OCI-LY3 (cell line): ENCODE measurements at regions not wholly inside any gene's neighbourhood (a gene's known extent, or its start where the extent isn't known, plus 50 kb on each side); places are given as distances from the start of the nearest gene placed in this dataset.

Experiments used
- H2AFZ ChIP-seq: fragments of 200-600, 300-600 bp; shearing (Covaris generic); 2 replicates; pipeline ENCODE4 v1.6.0; 2014; ENCODE audit warnings: antibody characterized with exemption, low read depth, low read length
- H3K27ac ChIP-seq: fragments of 200-600, 300-600 bp; sonication (generic); 2 replicates; pipeline ENCODE4 v1.5.1; 2014; ENCODE audit warnings: mild to moderate bottlenecking, low read length, moderate library complexity, mixed read lengths
- H3K27me3 ChIP-seq: fragments of 200-600, 300-600 bp; sonication (generic); 2 replicates; pipeline ENCODE4 v1.6.1; 2014; ENCODE audit warnings: low read depth, low read length, mixed read lengths
- H3K36me3 ChIP-seq: fragments of 200-600, 300-600 bp; sonication (generic); replicated peaks from 2 replicates; pipeline ENCODE3; 2014; ENCODE audit warnings: low read depth, low read length, mixed read lengths
- H3K4me1 ChIP-seq: fragments of 300-600, 200-600 bp; sonication (generic); 2 replicates; pipeline ENCODE4 v1.6.1; 2014; ENCODE audit warnings: low read length, mixed read lengths
- H3K4me2 ChIP-seq: fragments of 200-600, 300-600 bp; sonication (generic); 2 replicates; pipeline ENCODE4 v1.6.1; 2014; ENCODE audit warnings: low read length, mixed read lengths
- H3K4me3 ChIP-seq: fragments of 300-600, 200-600 bp; sonication (generic); 2 replicates; pipeline ENCODE4 v1.5.1; 2014; ENCODE audit warnings: antibody characterized with exemption, mild to moderate bottlenecking, low read length, moderate library complexity
- H3K79me2 ChIP-seq: fragments of 300-600, 200-600 bp; shearing (Covaris generic); 2 replicates; pipeline ENCODE4 v1.6.1; 2014; ENCODE audit warnings: mild to moderate bottlenecking, low read length, mixed read lengths
- H3K9ac ChIP-seq: fragments of 300-600, 200-600 bp; shearing (Covaris generic); 2 replicates; pipeline ENCODE4 v1.6.0; 2014; ENCODE audit warnings: mild to moderate bottlenecking, low read length, moderate library complexity
- H3K9me3 ChIP-seq: fragments of 200-600, 300-600 bp; shearing (Covaris generic); 2 replicates; pipeline ENCODE4 v1.6.1; 2014; ENCODE audit warnings: low read length, mixed read lengths; ENCODE audit not compliant: insufficient read depth
- H4K20me1 ChIP-seq: fragments of 200-600, 300-600 bp; sonication (generic); 2 replicates; pipeline ENCODE4 v1.6.1; 2016; ENCODE audit warnings: low read length, mixed read lengths; ENCODE audit not compliant: insufficient read depth
- CTCF ChIP-seq: fragments of 200-600, 300-600 bp; sonication (generic); IDR thresholded peaks from 2 replicates; pipeline ENCODE4 v1.5.1; 2014; ENCODE audit warnings: antibody characterized with exemption, low read length, low read depth
- EZH2phosphoT487 ChIP-seq: fragments of 200-600 bp; shearing (Covaris generic); IDR thresholded peaks from 2 replicates; pipeline ENCODE4 v1.6.1; 2018; ENCODE audit warnings: antibody characterized with exemption, mixed run types, low read depth

GRCh38 chr3:6124875-6125274 is 736.0 kb upstream of the GRM7 start:
- no peak overlapping the region for H3K9ac ChIP-seq
- H3K4me2 ChIP-seq, result no peak overlapping the region
- H3K27ac ChIP-seq, result no peak overlapping the region
- no peaks in the 10 kb centered on the region for H3K9me3 ChIP-seq
- H3K4me1 ChIP-seq, result no peaks in the 10 kb centered on the region
- no peak for TF ChIP-seq CTCF
- H3K4me3 ChIP-seq, result no peak overlapping the region
- H4K20me1 ChIP-seq, result no peaks in the 10 kb centered on the region
- H3K27me3 ChIP-seq, result peaks cover 3% of the 10 kb centered on the region; the same call in 1 of the 2 replicates
- H3K79me2 ChIP-seq, result no peaks in the 10 kb centered on the region
- H3K36me3 ChIP-seq, result no peaks in the 10 kb centered on the region
- no peak overlapping the region for H2AFZ ChIP-seq

- H3K9me3 ChIP-seq, result no peaks in the 10 kb centered on the region
Observed at GRCh38 chr3:6125520-6125919, 735.4 kb upstream of the GRM7 start.

GRCh38 chr3:6132684-6133432 is 728.1 kb upstream of the GRM7 start:
- peak overlapping the region; percentile 54 for H3K4me2 ChIP-seq
- no peak for TF ChIP-seq CTCF
- no peak for TF ChIP-seq EZH2phosphoT487
- H3K27ac ChIP-seq, result peak overlapping the region; percentile 48
- no peaks in the 10 kb centered on the region for H3K27me3 ChIP-seq
- H3K36me3 ChIP-seq, result no peaks in the 10 kb centered on the region
- no peak overlapping the region for H3K9ac ChIP-seq
- peaks cover 23% of the 10 kb centered on the region for H3K4me1 ChIP-seq
- no peaks in the 10 kb centered on the region for H4K20me1 ChIP-seq
- no peaks in the 10 kb centered on the region for H3K9me3 ChIP-seq
- no peaks in the 10 kb centered on the region for H3K79me2 ChIP-seq
- H3K4me3 ChIP-seq, result no peak overlapping the region
- H2AFZ ChIP-seq, result no peak overlapping the region

More at GRCh38 chr3:6125520-6125919, 735.4 kb upstream of the GRM7 start:
- H3K4me1 ChIP-seq, result no peaks in the 10 kb centered on the region
- no peaks in the 10 kb centered on the region for H3K79me2 ChIP-seq
- H3K27me3 ChIP-seq, result peaks cover 3% of the 10 kb centered on the region; the same call in 1 of the 2 replicates
- H3K4me3 ChIP-seq, result no peak overlapping the region
- no peaks in the 10 kb centered on the region for H4K20me1 ChIP-seq
- no peak overlapping the region for H2AFZ ChIP-seq
- H3K36me3 ChIP-seq, result no peaks in the 10 kb centered on the region
- H3K27ac ChIP-seq, result no peak overlapping the region
- TF ChIP-seq CTCF (no peak), EZH2phosphoT487 (no peak)
- H3K9ac ChIP-seq, result no peak overlapping the region
- no peak overlapping the region for H3K4me2 ChIP-seq

GRCh38 chr3:6142707-6143106 is 718.2 kb upstream of the GRM7 start:
- no peak overlapping the region for H3K4me2 ChIP-seq
- no peaks in the 10 kb centered on the region for H4K20me1 ChIP-seq
- no peak overlapping the region for H3K4me3 ChIP-seq
- H3K9me3 ChIP-seq, result no peaks in the 10 kb centered on the region
- no peak overlapping the region for H3K27ac ChIP-seq
- no peak for TF ChIP-seq CTCF
- TF ChIP-seq EZH2phosphoT487, result no peak
- no peaks in the 10 kb centered on the region for H3K27me3 ChIP-seq
- peaks cover 17% of the 10 kb centered on the region for H3K4me1 ChIP-seq
- H3K36me3 ChIP-seq, result no peaks in the 10 kb centered on the region
- H2AFZ ChIP-seq, result no peak overlapping the region
- no peak overlapping the region for H3K9ac ChIP-seq
- no peaks in the 10 kb centered on the region for H3K79me2 ChIP-seq
